Tibial nerve (tissue), 4 donors: ENCODE measurements at regions not wholly inside any gene's neighbourhood (a gene's known extent, or its start where the extent isn't known, plus 50 kb on each side); places are given as distances from the start of the nearest gene placed in this dataset.

Experiments used
- CTCF ChIP-seq, 5 experiments: fragments of 200-600 bp in 3 of 5; fragments of 450-650 bp in 2 of 5; sonication (generic) in 3 of 5; IDR thresholded peaks; one replicate each; pipeline ENCODE4 v1.5.1; 2016 to 2019; ENCODE audit warnings: antibody characterized with exemption in 5 of 5, mild to moderate bottlenecking in 3 of 5, moderate library complexity in 2 of 5
- EP300 ChIP-seq, 2 donors: sonication (generic); formaldehyde crosslinking; IDR thresholded peaks; one replicate each; pipeline ENCODE4 v1.6.1; 2017; ENCODE audit warnings: antibody characterized with exemption in 2 of 2, mild to moderate bottlenecking in 1 of 2

- TF ChIP-seq EP300 (IDR thresholded peaks at IDR 0.05): no peak
- no peak for TF ChIP-seq CTCF (IDR thresholded peaks at IDR 0.05)
Observed at GRCh38 chr11:32018672-32019071, 72.2 kb upstream of the RCN1 start.
